H9 (cell line): ENCODE measurements at regions not wholly inside any gene's neighbourhood (a gene's known extent, or its start where the extent isn't known, plus 50 kb on each side); places are given as distances from the start of the nearest gene placed in this dataset.

ENCODE experiments used
- DNase-seq: peaks from one replicate; pipeline ENCODE4 v3.0.0-alpha.2; 2017
- H2AFZ ChIP-seq: one replicate; pipeline ENCODE4 v1.6.1; 2013; ENCODE audit warnings: mild to moderate bottlenecking, low read length, control low read depth, moderate library complexity
- H2AK5ac ChIP-seq: 2 replicates; pipeline ENCODE4 v1.6.1; 2013; ENCODE audit warnings: low read length, control low read depth, mixed read lengths; ENCODE audit not compliant: insufficient read length
- H2BK120ac ChIP-seq: one replicate; pipeline ENCODE4 v1.6.1; 2013; ENCODE audit warnings: low read depth, mild to moderate bottlenecking, low read length, control low read depth, inconsistent platforms; ENCODE audit not compliant: poor library complexity, severe bottlenecking
- H2BK12ac ChIP-seq: 2 replicates; pipeline ENCODE4 v1.6.1; 2013; ENCODE audit warnings: low read length, control low read depth, mixed read lengths, low read depth; ENCODE audit not compliant: insufficient read length
- H2BK15ac ChIP-seq: 2 replicates; pipeline ENCODE4 v1.6.1; 2013; ENCODE audit warnings: low read depth, low read length, control low read depth
- H2BK20ac ChIP-seq: one replicate; pipeline ENCODE4 v1.6.1; 2013; ENCODE audit warnings: low read depth, mild to moderate bottlenecking, low read length, control low read depth, inconsistent platforms; ENCODE audit not compliant: poor library complexity, severe bottlenecking
- H2BK5ac ChIP-seq: 2 replicates; pipeline ENCODE4 v1.6.1; 2013; ENCODE audit warnings: low read length, control low read depth, mixed read lengths; ENCODE audit not compliant: insufficient read length
- H3K14ac ChIP-seq: 2 replicates; pipeline ENCODE4 v1.6.1; 2013; ENCODE audit warnings: low read length, control low read depth; ENCODE audit not compliant: insufficient read depth
- H3K18ac ChIP-seq: 2 replicates; pipeline ENCODE4 v1.6.1; 2013; ENCODE audit warnings: low read depth, mild to moderate bottlenecking, mixed read lengths, low read length, control low read depth; ENCODE audit not compliant: insufficient read length
- H3K23ac ChIP-seq: 2 replicates; pipeline ENCODE4 v1.6.1; 2013; ENCODE audit warnings: low read length, control low read depth, mixed read lengths, low read depth; ENCODE audit not compliant: insufficient read length
- H3K23me2 ChIP-seq: 2 replicates; pipeline ENCODE4 v1.6.1; 2013; ENCODE audit warnings: low read depth, mild to moderate bottlenecking, mixed read lengths, low read length, control low read depth; ENCODE audit not compliant: insufficient read length, poor library complexity, severe bottlenecking
- H3K27ac ChIP-seq: 2 replicates; pipeline ENCODE4 v1.5.1; 2013; ENCODE audit warnings: low read length, control low read depth, mixed read lengths, low read depth; ENCODE audit not compliant: insufficient read length
- H3K27me3 ChIP-seq: 2 replicates; pipeline ENCODE4 v1.6.1; 2013; ENCODE audit warnings: low read length, control low read depth, inconsistent platforms; ENCODE audit not compliant: insufficient read depth
- H3K4ac ChIP-seq: 2 replicates; pipeline ENCODE4 v1.6.1; 2013; ENCODE audit warnings: low read depth, mild to moderate bottlenecking, control low read depth, inconsistent platforms, low read length, moderate library complexity
- H3K4me1 ChIP-seq: 2 replicates; pipeline ENCODE4 v1.6.1; 2013; ENCODE audit warnings: low read length, control low read depth, inconsistent platforms; ENCODE audit not compliant: insufficient read depth
- H3K4me2 ChIP-seq: 2 replicates; pipeline ENCODE4 v1.6.1; 2013; ENCODE audit warnings: low read length, control low read depth, mixed read lengths; ENCODE audit not compliant: insufficient read length, insufficient read depth
- H3K56ac ChIP-seq: 2 replicates; pipeline ENCODE4 v1.6.1; 2013; ENCODE audit warnings: low read depth, mild to moderate bottlenecking, mixed read lengths, low read length, control low read depth; ENCODE audit not compliant: insufficient read length
- H3K79me1 ChIP-seq: 2 replicates; pipeline ENCODE4 v1.6.1; 2013; ENCODE audit warnings: low read depth, mild to moderate bottlenecking, moderate library complexity, low read length, control low read depth, inconsistent platforms; ENCODE audit not compliant: insufficient read depth, poor library complexity, severe bottlenecking
- H3K79me2 ChIP-seq: 2 replicates; pipeline ENCODE4 v1.6.1; 2013; ENCODE audit warnings: low read length, control low read depth, inconsistent platforms; ENCODE audit not compliant: insufficient read depth
- H3K9ac ChIP-seq: 2 replicates; pipeline ENCODE4 v1.6.1; 2013; ENCODE audit warnings: low read length, control low read depth, mixed read lengths; ENCODE audit not compliant: insufficient read length; ENCODE audit errors: extremely low read depth
- H3K9me3 ChIP-seq: one replicate; pipeline ENCODE4 v1.6.1; 2013; ENCODE audit warnings: low read depth, low read length, inconsistent platforms; ENCODE audit not compliant: control insufficient read depth
- H3T11ph ChIP-seq: one replicate; pipeline ENCODE4 v1.6.1; 2013; ENCODE audit warnings: mild to moderate bottlenecking, low read length, control low read depth, inconsistent platforms
- H4K20me1 ChIP-seq: one replicate; pipeline ENCODE4 v1.6.1; 2013; ENCODE audit not compliant: control insufficient read depth, insufficient read length, insufficient read depth
- H4K5ac ChIP-seq: 2 replicates; pipeline ENCODE4 v1.6.1; 2013; ENCODE audit warnings: low read depth, mild to moderate bottlenecking, mixed read lengths, low read length, control low read depth; ENCODE audit not compliant: insufficient read length
- H4K8ac ChIP-seq: replicated peaks from 2 replicates; pipeline ENCODE4 v1.6.1; 2013; ENCODE audit warnings: low read length, control low read depth, mixed read lengths, low read depth; ENCODE audit not compliant: insufficient read length
- H4K91ac ChIP-seq: 2 replicates; pipeline ENCODE4 v1.6.1; 2013; ENCODE audit warnings: low read depth, mild to moderate bottlenecking, moderate library complexity, mixed read lengths, low read length, control low read depth; ENCODE audit not compliant: insufficient read length
- H3K27ac Mint-ChIP-seq, 3 experiments: 2 replicates in 2 of 3; 3 replicates in 1 of 3; pipeline ENCODE4 v1.8.0; 2020 to 2021; ENCODE audit warnings: mixed read lengths in 3 of 3, mild to moderate bottlenecking in 1 of 3, moderate library complexity in 1 of 3
- H3K27me3 Mint-ChIP-seq: 2 replicates; pipeline ENCODE4 v1.8.0; 2021; ENCODE audit warnings: low read depth, mild to moderate bottlenecking, moderate library complexity, mixed read lengths
- H3K36me3 Mint-ChIP-seq, 3 experiments: 2 replicates in 2 of 3; 3 replicates in 1 of 3; pipeline ENCODE4 v1.8.0; 2020 to 2021; ENCODE audit warnings: low read depth in 3 of 3, mixed read lengths in 3 of 3; ENCODE audit not compliant: insufficient read depth in 1 of 3
- H3K4me1 Mint-ChIP-seq, 2 experiments: 2 replicates each; pipeline ENCODE4 v1.8.0; 2020; ENCODE audit warnings: mixed read lengths in 2 of 2
- H3K4me3 Mint-ChIP-seq, 2 experiments: 2 replicates in 1 of 2; 3 replicates in 1 of 2; pipeline ENCODE4 v1.8.0; 2020 to 2021; ENCODE audit warnings: mild to moderate bottlenecking in 2 of 2, mixed read lengths in 2 of 2, moderate library complexity in 1 of 2
- H3K9me3 Mint-ChIP-seq, 2 experiments: 2 replicates in 1 of 2; 3 replicates in 1 of 2; pipeline ENCODE4 v1.8.0; 2020; ENCODE audit warnings: mild to moderate bottlenecking in 2 of 2, mixed read lengths in 2 of 2, moderate library complexity in 1 of 2
- WGBS: extraction: QIAGEN DNeasy Blood & Tissue Kit; methylation state at CpG from one replicate; pipeline ENCODE4 v1.1.7; 2013; ENCODE audit warnings: missing lambda C conversion rate, low lambda C conversion rate, mixed read lengths; ENCODE audit not compliant: insufficient read length; ENCODE audit errors: extremely low coverage; 5-methylcytosine and 5-hydroxymethylcytosine counted together
- TF ChIP-seq, protein P1 (sequence below): fragments of 200-600 bp; sonication (generic); conservative IDR thresholded peaks from 3 replicates; pipeline ENCODE4 v1.8.0; 2021; ENCODE audit warnings: antibody characterized with exemption, mild to moderate bottlenecking

DNA sequence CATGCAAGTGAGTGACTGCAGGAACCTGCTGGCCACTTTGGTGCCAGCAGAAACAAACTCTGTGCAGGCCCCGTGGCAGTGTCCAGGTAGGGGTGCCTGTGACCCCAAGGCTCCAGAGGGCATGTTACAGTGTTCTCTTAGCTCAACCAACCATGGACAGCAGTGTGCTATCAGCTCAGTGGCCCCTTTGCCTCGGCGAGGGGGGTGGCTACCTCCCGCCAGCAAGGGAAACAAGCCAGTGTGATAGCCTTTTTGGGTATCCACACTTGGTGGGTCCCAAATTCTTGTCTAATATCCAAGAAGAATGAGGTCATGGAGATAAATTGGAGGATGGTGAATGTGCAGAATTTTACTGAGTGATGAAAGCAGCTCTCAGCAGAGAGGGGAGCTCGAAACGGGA, 298.6 kb upstream of the SLC30A5 start:
- Histone ChIP-seq H2BK120ac (no peak overlapping the region), H4K5ac (no peak overlapping the region), H3K79me1 (no peaks in the 10 kb centered on the region), H3K23me2 (no peaks in the 10 kb centered on the region), H3K56ac (no peak overlapping the region), H3T11ph (no peak overlapping the region), H3K18ac (no peak overlapping the region), H2BK15ac (no peak overlapping the region), H3K4me1 (peaks cover 3% of the 10 kb centered on the region; the same call in 1 of the 2 replicates), H3K14ac (no peak overlapping the region), H3K9me3 (no peaks in the 10 kb centered on the region), H3K4me2 (no peak overlapping the region), H2AFZ (no peak overlapping the region), H3K27ac (no peak overlapping the region), H2BK5ac (no peak overlapping the region), H3K4ac (no peak overlapping the region), H4K91ac (no peak overlapping the region), H3K27me3 (peaks cover 6% of the 10 kb centered on the region; the same call in 1 of the 2 replicates), H2BK12ac (no peak overlapping the region), H4K20me1 (no peaks in the 10 kb centered on the region), H3K9ac (no peak overlapping the region), H2BK20ac (no peak overlapping the region), H4K8ac (no peak overlapping the region), H2AK5ac (no peak overlapping the region), H3K79me2 (no peaks in the 10 kb centered on the region), H3K23ac (no peak overlapping the region)
- H3K27ac Mint-ChIP-seq = no peak overlapping the region
- H3K36me3 Mint-ChIP-seq = peaks cover 0 to 10% (median 4%) of the 10 kb centered on the region in 3 experiments; a peak in 3 of 7 replicates
- H3K9me3 Mint-ChIP-seq = peaks cover 0 to 6% of the 10 kb centered on the region in 2 experiments; a peak in 2 of 5 replicates
- H3K4me1 Mint-ChIP-seq = peaks cover 19% of the 10 kb centered on the region in 2 experiments
- no CpG with 5 or more reads among the region's 6 CpGs for WGBS
- TF ChIP-seq, protein P1, sequence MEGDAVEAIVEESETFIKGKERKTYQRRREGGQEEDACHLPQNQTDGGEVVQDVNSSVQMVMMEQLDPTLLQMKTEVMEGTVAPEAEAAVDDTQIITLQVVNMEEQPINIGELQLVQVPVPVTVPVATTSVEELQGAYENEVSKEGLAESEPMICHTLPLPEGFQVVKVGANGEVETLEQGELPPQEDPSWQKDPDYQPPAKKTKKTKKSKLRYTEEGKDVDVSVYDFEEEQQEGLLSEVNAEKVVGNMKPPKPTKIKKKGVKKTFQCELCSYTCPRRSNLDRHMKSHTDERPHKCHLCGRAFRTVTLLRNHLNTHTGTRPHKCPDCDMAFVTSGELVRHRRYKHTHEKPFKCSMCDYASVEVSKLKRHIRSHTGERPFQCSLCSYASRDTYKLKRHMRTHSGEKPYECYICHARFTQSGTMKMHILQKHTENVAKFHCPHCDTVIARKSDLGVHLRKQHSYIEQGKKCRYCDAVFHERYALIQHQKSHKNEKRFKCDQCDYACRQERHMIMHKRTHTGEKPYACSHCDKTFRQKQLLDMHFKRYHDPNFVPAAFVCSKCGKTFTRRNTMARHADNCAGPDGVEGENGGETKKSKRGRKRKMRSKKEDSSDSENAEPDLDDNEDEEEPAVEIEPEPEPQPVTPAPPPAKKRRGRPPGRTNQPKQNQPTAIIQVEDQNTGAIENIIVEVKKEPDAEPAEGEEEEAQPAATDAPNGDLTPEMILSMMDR = no peak
- H3K4me3 Mint-ChIP-seq = no peak overlapping the region
- peaks cover 28% of the 10 kb centered on the region for H3K27me3 Mint-ChIP-seq
- no peak for DNase-seq
